ENCODE measurements at regions not wholly inside any gene's neighbourhood (a gene's known extent, or its start where the extent isn't known, plus 50 kb on each side); places are given as distances from the start of the nearest gene placed in this dataset.
"Not testable (repeated sequence)": the region's sequence is repeated elsewhere in the genome, so short reads cannot be mapped to it uniquely, and the experiment has no call there.

DNA sequence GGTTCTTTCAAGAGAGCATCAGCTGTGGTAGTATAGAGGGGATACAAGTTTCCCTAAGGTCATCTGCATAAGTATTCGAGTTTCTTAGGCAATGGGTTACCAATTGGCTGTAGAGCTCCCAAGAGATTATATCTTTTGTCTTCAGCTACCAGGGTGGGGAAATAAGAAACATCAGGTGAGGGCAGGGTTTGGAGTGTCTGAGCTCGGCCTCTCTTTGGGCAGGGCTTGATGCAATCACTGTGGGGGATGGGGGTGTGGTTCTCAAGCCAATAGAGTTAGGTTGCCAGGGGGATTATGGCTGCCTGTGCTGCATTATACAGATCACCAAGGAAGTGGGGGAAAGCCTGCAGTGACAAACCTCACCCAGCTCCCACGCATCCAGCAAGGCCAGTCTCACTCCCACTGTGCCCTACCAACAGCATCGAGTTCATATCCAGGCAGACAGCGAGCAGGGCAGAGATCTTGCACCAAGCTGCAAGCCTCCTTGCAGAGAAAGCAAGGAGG is 172.1 kb upstream of the MAGEE2 start:
- Histone ChIP-seq H3K4me1 (ENCODE audit: low read depth) (no peaks in the 10 kb centered on the region), H3K9me3 (no peaks in the 10 kb centered on the region), H3K36me3 (ENCODE audit: low read depth) (no peaks in the 10 kb centered on the region), H3K4me3 (no peak overlapping the region)
- ATAC-seq, result no peak
- TF ChIP-seq, protein P1, sequence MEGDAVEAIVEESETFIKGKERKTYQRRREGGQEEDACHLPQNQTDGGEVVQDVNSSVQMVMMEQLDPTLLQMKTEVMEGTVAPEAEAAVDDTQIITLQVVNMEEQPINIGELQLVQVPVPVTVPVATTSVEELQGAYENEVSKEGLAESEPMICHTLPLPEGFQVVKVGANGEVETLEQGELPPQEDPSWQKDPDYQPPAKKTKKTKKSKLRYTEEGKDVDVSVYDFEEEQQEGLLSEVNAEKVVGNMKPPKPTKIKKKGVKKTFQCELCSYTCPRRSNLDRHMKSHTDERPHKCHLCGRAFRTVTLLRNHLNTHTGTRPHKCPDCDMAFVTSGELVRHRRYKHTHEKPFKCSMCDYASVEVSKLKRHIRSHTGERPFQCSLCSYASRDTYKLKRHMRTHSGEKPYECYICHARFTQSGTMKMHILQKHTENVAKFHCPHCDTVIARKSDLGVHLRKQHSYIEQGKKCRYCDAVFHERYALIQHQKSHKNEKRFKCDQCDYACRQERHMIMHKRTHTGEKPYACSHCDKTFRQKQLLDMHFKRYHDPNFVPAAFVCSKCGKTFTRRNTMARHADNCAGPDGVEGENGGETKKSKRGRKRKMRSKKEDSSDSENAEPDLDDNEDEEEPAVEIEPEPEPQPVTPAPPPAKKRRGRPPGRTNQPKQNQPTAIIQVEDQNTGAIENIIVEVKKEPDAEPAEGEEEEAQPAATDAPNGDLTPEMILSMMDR (IDR thresholded peaks at IDR 0.05), result no peak
- no peak for DNase-seq
- intact Hi-C loops (cut with DNase I, micrococcal nuclease), result no loop called here

DNA sequence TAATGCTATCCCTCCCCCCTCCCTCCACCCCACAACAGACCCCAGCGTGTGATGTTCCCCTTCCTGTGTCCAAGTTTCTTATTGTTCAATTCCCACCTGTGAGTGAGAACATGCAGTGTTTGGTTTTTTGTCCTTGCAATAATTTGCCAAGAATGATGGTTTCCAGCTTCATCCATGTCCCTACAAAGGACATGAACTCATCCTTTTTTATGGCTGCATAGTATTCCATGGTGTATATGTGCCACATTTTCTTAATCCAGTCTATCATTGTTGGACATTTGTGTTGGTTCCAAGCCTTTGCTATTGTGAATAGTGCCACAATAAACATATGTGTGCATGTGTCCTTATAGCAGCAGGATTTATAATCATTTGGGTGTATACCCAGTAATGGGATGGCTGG is 176.3 kb upstream of the MAGEE2 start:
- DNase-seq; intact Hi-C loops (cut with DNase I, micrococcal nuclease); H3K4me1 ChIP-seq (ENCODE audit: low read depth); H3K36me3 ChIP-seq (ENCODE audit: low read depth); ATAC-seq; H3K4me3 ChIP-seq; H3K9me3 ChIP-seq: not testable (repeated sequence)

DNA sequence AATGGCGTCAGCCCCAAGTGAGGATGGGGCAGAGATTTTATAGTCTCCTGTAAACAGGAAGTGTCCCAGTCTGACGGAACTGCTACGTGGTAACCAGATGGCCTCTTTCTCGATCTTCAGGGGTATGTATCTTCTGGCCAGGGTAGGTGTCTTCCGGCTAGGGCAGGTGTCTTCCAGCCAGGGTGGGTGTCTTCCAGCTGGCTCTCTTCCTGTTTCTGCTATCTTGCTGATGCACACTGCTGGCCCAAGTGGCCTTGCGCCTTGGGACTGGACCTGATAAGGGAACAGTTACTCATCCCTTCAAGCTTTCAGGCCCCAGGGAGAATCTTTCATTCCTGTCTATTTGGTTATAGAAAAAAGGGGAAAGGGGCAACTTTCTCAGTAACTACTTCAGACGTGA is 178.7 kb upstream of the MAGEE2 start:
- no peaks in the 10 kb centered on the region for H3K4me1 ChIP-seq (ENCODE audit: low read depth)
- H3K9me3 ChIP-seq, result no peaks in the 10 kb centered on the region
- intact Hi-C loops (cut with DNase I, micrococcal nuclease), result no loop called here
- DNase-seq, result no peak
- TF ChIP-seq, protein P1 (IDR thresholded peaks at IDR 0.05), result no peak
- H3K36me3 ChIP-seq (ENCODE audit: low read depth), result no peaks in the 10 kb centered on the region
- H3K4me3 ChIP-seq, result no peak overlapping the region
- ATAC-seq, result no peak

DNA sequence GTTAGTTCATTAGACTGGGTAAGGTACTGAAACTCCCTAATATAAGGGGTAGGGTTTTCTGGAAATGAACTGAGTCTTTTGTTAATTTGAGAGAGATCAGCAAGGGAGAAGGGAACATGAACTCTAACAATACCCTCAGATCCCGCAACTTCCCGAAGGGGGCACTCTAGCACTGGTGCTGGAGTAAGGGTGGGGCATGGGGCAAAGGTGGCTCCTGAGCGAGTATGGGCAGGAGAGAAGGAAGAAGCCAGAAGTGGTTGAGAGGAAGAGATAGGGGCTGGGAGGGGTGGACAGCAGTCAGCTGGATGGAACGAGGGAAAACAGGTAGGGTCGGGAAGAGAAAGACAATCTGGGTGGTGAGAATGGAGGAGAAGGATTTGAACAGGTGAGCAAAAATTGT is 183.2 kb upstream of the MAGEE2 start:
- no peak overlapping the region for H3K4me3 ChIP-seq
- TF ChIP-seq, protein P1 (IDR thresholded peaks at IDR 0.05), result no peak
- intact Hi-C loops (cut with DNase I, micrococcal nuclease), result no loop called here
- no peaks in the 10 kb centered on the region for H3K4me1 ChIP-seq (ENCODE audit: low read depth)
- H3K36me3 ChIP-seq (ENCODE audit: low read depth), result no peaks in the 10 kb centered on the region
- ATAC-seq (peak; percentile 47), DNase-seq (peak in 2 of 3 donors; percentile 59 to 77)
- H3K9me3 ChIP-seq, result no peaks in the 10 kb centered on the region

DNA sequence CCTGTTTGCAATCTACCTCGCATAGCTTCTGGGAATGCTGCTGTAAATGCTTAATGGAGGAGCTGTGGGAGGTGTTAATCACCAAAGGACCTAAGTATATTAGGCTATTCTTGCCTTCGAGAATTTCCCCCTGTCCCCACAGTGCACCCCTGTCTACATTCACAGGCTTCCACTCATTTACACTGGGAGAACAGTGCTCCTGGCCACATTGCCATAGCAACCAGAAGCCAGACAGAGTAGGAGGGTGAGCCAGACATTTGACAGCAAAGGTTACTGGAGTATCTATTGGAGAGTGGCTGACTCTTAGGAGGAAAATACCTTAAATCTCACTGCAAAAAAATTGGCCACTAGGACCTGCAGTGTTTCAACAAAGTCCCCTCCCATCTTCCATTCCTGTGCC is 185.9 kb upstream of the PBDC1 start:
- H3K9me3 ChIP-seq, result no peaks in the 10 kb centered on the region
- H3K4me3 ChIP-seq, result no peak overlapping the region
- intact Hi-C loops (cut with DNase I, micrococcal nuclease), result no loop called here
- no peaks in the 10 kb centered on the region for H3K36me3 ChIP-seq (ENCODE audit: low read depth)
- no peaks in the 10 kb centered on the region for H3K4me1 ChIP-seq (ENCODE audit: low read depth)
- TF ChIP-seq, protein P1 (IDR thresholded peaks at IDR 0.05), result no peak
- DNase-seq (no peak), ATAC-seq (no peak)

DNA sequence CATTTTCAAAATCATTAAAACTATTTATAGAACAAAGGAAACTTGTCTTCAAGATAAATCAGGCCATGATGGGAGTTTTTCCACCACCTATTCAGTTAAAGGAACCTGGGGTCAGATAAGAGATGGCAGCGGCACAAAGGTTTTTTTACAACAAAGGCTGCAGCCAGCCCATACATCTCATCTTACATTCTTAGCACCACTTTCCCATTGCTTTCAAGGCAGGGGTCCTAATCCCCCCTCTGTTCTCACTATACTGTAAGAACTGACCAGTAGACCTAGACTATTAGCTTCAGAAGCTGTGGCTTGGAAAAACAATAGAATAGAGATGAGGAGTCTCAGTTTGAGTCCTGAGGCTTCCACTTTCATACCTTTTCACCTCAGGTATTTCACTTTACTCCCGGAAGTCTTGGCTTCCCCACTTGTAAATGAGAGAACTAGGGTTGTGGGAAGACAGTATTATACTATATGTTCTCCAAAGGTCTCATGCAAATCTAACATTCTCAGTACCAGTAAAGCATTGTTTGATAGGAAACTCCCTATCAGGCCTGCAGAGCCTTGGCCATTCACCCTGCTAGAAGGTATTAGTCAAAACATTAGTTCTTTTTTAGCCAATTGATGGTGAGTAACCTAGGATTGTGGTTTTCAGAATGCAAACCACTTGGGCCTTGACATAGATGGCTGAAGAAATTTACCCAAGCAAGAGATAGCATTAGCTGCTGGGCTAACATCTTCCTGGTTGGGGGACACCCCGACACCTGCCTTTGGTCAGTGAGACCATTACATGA is 182.9 kb upstream of the PBDC1 start:
- DNase-seq, result no peak
- intact Hi-C loops (cut with DNase I, micrococcal nuclease), result no loop called here

More for the DNA sequence above, 182.9 kb upstream of the PBDC1 start:
- TF ChIP-seq, protein P1 (IDR thresholded peaks at IDR 0.05), result no peak
- Histone ChIP-seq H3K4me3 (no peak overlapping the region), H3K36me3 (ENCODE audit: low read depth) (no peaks in the 10 kb centered on the region), H3K9me3 (no peaks in the 10 kb centered on the region), H3K4me1 (ENCODE audit: low read depth) (no peaks in the 10 kb centered on the region)
- ATAC-seq, result no peak
